Brain microvascular endothelial cell (primary cell): ENCODE measurements at regions not wholly inside any gene's neighbourhood (a gene's known extent, or its start where the extent isn't known, plus 50 kb on each side); places are given as distances from the start of the nearest gene placed in this dataset.

Experiments
- DNase-seq: peaks from one replicate; pipeline ENCODE4 v3.0.0-alpha.2; 2020
- H3K27ac ChIP-seq: fragments of 250-450 bp; sonication (Bioruptor Pico); 2 replicates; pipeline ENCODE4 v1.5.1; 2020; ENCODE audit warnings: mild to moderate bottlenecking, moderate library complexity
- H3K27me3 ChIP-seq: fragments of 250-450 bp; sonication (Bioruptor Pico); replicated peaks from 2 replicates; pipeline ENCODE4 v1.5.1; 2020; ENCODE audit warnings: mild to moderate bottlenecking
- H3K36me3 ChIP-seq: fragments of 250-450 bp; sonication (Bioruptor Pico); replicated peaks from 2 replicates; pipeline ENCODE4 v1.5.1; 2020; ENCODE audit warnings: mild to moderate bottlenecking
- H3K4me3 ChIP-seq: 2 replicates; pipeline ENCODE4 v1.5.1; 2011; ENCODE audit warnings: low read depth, mild to moderate bottlenecking, control low read depth, low read length, moderate library complexity
- in situ Hi-C: cut with HindIII; loops from 2 replicates; pipeline ENCODE4 v1.10.0; 2017; ENCODE audit warnings: low sequenced_read_pairs, low pct_ligation_motif_present
- TF ChIP-seq, protein P1 (sequence below): IDR thresholded peaks from 2 replicates; pipeline ENCODE4 v1.5.1; 2011; ENCODE audit warnings: low read depth, mild to moderate bottlenecking, moderate library complexity, low read length, control low read depth, inconsistent platforms; ENCODE audit errors: missing control alignments

DNA sequence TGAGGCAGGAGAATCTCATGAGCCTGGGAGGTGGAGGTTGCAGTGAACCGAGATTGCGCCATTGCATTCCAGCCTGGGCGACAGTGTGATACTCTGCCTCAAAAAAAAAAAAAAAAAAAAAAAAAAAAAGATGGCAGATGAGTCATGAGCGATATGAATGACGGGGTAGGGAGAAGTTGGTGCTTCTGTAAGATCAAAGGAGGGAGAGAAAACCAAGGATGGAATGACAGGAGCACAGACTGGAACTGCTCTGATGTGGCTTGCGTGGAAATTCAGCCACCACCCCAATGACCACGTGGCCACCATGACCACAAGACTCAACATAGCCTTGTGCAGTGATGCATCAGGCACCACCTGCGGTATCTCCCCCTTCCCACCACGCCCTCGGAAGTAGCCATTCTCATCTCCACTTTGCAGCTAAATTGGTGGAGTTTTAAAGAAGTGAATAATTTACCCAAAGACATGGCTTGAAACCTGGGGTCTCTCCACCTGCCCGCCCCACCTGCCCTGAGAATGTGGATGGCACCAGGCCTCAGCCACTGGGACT lies 96.0 kb downstream of the ACKR3 start:
- Histone ChIP-seq H3K27ac (no peak overlapping the region), H3K36me3 (no peaks in the 10 kb centered on the region), H3K4me3 (no peak overlapping the region), H3K27me3 (no peaks in the 10 kb centered on the region)
- in situ Hi-C loops = no loop called here
- DNase-seq = no peak
- TF ChIP-seq, protein P1, sequence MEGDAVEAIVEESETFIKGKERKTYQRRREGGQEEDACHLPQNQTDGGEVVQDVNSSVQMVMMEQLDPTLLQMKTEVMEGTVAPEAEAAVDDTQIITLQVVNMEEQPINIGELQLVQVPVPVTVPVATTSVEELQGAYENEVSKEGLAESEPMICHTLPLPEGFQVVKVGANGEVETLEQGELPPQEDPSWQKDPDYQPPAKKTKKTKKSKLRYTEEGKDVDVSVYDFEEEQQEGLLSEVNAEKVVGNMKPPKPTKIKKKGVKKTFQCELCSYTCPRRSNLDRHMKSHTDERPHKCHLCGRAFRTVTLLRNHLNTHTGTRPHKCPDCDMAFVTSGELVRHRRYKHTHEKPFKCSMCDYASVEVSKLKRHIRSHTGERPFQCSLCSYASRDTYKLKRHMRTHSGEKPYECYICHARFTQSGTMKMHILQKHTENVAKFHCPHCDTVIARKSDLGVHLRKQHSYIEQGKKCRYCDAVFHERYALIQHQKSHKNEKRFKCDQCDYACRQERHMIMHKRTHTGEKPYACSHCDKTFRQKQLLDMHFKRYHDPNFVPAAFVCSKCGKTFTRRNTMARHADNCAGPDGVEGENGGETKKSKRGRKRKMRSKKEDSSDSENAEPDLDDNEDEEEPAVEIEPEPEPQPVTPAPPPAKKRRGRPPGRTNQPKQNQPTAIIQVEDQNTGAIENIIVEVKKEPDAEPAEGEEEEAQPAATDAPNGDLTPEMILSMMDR = no peak

DNA sequence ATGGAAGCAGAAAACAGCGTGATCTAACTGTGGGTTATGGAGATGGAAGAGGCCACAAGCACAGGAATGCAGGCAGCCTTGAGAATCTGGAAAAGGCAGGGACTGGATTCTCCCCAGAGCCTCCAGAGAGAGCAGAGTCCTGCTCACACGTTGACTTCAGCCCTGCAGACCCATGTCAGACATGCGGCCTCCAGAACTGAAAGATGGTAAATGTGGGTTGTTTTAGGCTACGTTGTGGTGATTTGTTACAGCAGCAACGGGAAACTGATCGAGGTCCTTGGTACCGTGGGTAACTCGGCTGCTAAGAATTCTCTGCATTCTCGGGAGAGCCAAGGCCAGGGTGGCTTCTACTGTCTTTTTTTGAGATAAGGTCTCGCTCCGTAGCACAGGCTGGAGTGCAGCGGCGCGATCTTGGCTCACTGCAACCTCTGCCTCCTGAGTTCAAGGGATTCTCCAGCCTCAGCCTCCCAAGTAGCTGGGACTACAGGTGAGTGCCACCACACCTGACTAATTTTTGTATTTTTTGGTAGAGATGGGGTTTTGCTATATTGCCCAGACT lies 97.1 kb downstream of the ACKR3 start:
- no peaks in the 10 kb centered on the region for H3K36me3 ChIP-seq
- in situ Hi-C loops = no loop called here
- no peak overlapping the region for H3K27ac ChIP-seq

DNA sequence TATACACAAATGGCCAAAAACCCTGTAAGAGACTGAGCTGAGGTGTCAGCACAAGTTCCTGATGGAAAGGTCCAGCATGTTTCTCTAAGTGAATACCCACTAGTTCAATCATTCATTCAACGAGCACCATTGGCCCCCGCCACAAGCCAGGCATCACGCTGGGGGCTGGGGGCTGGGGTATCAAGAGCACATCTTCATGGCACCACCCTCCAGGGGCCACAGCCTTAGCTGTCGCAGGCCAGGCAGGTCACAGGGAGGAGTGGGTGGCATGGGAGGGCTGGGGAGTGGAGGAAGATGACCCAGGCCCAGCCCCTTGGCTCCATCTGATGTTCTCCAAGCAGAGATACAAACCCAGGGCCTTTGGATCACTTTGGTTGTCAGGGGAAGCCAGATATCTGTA lies 97.9 kb downstream of the ACKR3 start:
- in situ Hi-C loops = no loop called here

More for the DNA sequence above, 97.1 kb downstream of the ACKR3 start:
- Histone ChIP-seq H3K4me3 (no peak overlapping the region), H3K27me3 (no peaks in the 10 kb centered on the region)
- no peak for DNase-seq
- TF ChIP-seq, protein P1 = no peak

DNA sequence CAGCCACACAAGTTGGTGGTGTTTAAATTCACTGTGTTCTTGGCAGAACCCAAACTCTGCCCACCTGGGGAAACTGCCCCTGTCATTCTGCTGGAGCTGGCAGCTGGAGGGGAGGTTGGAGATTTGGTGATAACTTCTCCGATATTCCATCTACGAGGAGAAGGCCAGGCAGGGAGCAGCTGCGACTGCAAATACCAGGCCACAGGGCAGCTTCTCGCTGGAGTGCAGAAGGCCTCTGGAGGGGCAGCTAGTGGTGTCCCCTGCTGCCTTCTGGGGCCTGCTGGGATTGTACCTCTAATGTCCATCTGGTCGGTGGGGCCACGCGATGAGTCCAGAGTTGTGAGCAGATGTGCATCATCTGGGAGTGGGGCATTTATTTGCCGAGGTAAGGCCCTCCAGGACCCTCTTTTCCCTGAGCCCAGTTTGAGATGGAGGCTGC lies 98.9 kb downstream of the ACKR3 start:
- no peak overlapping the region for H3K27ac ChIP-seq
- H3K4me3 ChIP-seq = no peak overlapping the region
- TF ChIP-seq, protein P1 = no peak
- H3K27me3 ChIP-seq = no peaks in the 10 kb centered on the region
- DNase-seq = no peak
- H3K36me3 ChIP-seq = no peaks in the 10 kb centered on the region
- in situ Hi-C loops = no loop called here

More for the DNA sequence above, 97.9 kb downstream of the ACKR3 start:
- Histone ChIP-seq H3K4me3 (no peak overlapping the region), H3K27ac (no peak overlapping the region), H3K27me3 (no peaks in the 10 kb centered on the region), H3K36me3 (no peaks in the 10 kb centered on the region)
- no peak for DNase-seq
- TF ChIP-seq, protein P1 = no peak

GRCh38 chr2:236670235-236670620 lies 100.6 kb downstream of the ACKR3 start:
- TF ChIP-seq, protein P1 = no peak
- DNase-seq = no peak
- Histone ChIP-seq H3K4me3 (no peak overlapping the region), H3K27me3 (no peaks in the 10 kb centered on the region), H3K27ac (no peak overlapping the region), H3K36me3 (no peaks in the 10 kb centered on the region)
- in situ Hi-C loops = no loop called here

- H3K4me3 ChIP-seq = no peak overlapping the region
- no peak overlapping the region for H3K27ac ChIP-seq
- no peak for DNase-seq
- H3K36me3 ChIP-seq = no peaks in the 10 kb centered on the region
- H3K27me3 ChIP-seq = no peaks in the 10 kb centered on the region
- in situ Hi-C loops = no loop called here
- TF ChIP-seq, protein P1 = no peak
These were observed 102.4 kb downstream of the ACKR3 start for GRCh38 chr2:236671896-236672562.
